ENCODE measurements at regions not wholly inside any gene's neighbourhood (a gene's known extent, or its start where the extent isn't known, plus 50 kb on each side); places are given as distances from the start of the nearest gene placed in this dataset.

- TF ChIP-seq, protein P1, sequence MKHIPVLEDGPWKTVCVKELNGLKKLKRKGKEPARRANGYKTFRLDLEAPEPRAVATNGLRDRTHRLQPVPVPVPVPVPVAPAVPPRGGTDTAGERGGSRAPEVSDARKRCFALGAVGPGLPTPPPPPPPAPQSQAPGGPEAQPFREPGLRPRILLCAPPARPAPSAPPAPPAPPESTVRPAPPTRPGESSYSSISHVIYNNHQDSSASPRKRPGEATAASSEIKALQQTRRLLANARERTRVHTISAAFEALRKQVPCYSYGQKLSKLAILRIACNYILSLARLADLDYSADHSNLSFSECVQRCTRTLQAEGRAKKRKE (CRISPR knock-in tag; IDR thresholded peaks at IDR 0.05; ENCODE audit: low read depth): no peak
Measured at GRCh38 chr7:25750744-25751508, 401.1 kb upstream of the NFE2L3 start (continued).

GRCh38 chr7:25752154-25752553, 399.8 kb upstream of the NFE2L3 start:
- POLR2A ChIA-PET: no interaction called here
- 48% methylated on average over 5 of the region's 5 CpGs for WGBS (ENCODE audit: missing lambda C conversion rate)
- DNase-seq (ENCODE audit: low read depth in 1 of 2, low spot score in 1 of 2): no peak
- CTCF ChIA-PET: no interaction called here
- Histone ChIP-seq H3K9me3 (no peaks in the 10 kb centered on the region), H3K4me1 (no peaks in the 10 kb centered on the region), H3K27ac (no peak overlapping the region), H3K4me3 (no peak overlapping the region), H3K4me2 (no peak overlapping the region)
- no peak for TF ChIP-seq CBX8 (IDR thresholded peaks at IDR 0.05)
- no peak for TF ChIP-seq MAFK (IDR thresholded peaks at IDR 0.05; ENCODE audit: partially characterized antibody)
- no peak for ATAC-seq
- no peak for FAIRE-seq

GRCh38 chr7:25752967-25753791, 398.8 kb upstream of the NFE2L3 start:
- no peak for FAIRE-seq
- DNase-seq (ENCODE audit: low read depth in 1 of 2, low spot score in 1 of 2): no peak
- Histone ChIP-seq H3K4me3 (no peak overlapping the region), H3K9me3 (no peaks in the 10 kb centered on the region), H3K27ac (no peak overlapping the region), H3K4me1 (no peaks in the 10 kb centered on the region), H3K4me2 (no peak overlapping the region)
- POLR2A ChIA-PET: no interaction called here
- WGBS (ENCODE audit: missing lambda C conversion rate): 52% methylated on average over 15 of the region's 16 CpGs
- no peak for ATAC-seq
- CTCF ChIA-PET: no interaction called here
- TF ChIP-seq HMGXB4 (CRISPR knock-in tag; IDR thresholded peaks at IDR 0.05; ENCODE audit: borderline replicate concordance): no peak
- TF ChIP-seq, protein P2, sequence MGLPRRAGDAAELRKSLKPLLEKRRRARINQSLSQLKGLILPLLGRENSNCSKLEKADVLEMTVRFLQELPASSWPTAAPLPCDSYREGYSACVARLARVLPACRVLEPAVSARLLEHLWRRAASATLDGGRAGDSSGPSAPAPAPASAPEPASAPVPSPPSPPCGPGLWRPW (IDR thresholded peaks at IDR 0.05): no peak
- TF ChIP-seq ZC3H11A (IDR thresholded peaks at IDR 0.05): no peak
- TF ChIP-seq CBX2 (IDR thresholded peaks at IDR 0.05; ENCODE audit: borderline replicate concordance, low read depth): no peak
- no peak for TF ChIP-seq FOSB (CRISPR knock-in tag; IDR thresholded peaks at IDR 0.05)
- no peak for TF ChIP-seq NPAS2 (CRISPR knock-in tag; IDR thresholded peaks at IDR 0.05; ENCODE audit: borderline replicate concordance)
- TF ChIP-seq MAX (IDR thresholded peaks at IDR 0.05): no peak
- TF ChIP-seq CEBPB (IDR thresholded peaks at IDR 0.05): no peak
- TF ChIP-seq ESRRA (IDR thresholded peaks at IDR 0.05; ENCODE audit: borderline replicate concordance, low read length): no peak
- TF ChIP-seq FOSL2 (IDR thresholded peaks at IDR 0.05): no peak
- no peak for TF ChIP-seq FOSL2 (CRISPR knock-in tag; IDR thresholded peaks at IDR 0.05)
- no peak for TF ChIP-seq NFE2L2 (conservative IDR thresholded peaks at IDR 0.05; ENCODE audit: low read length)

GRCh38 chr7:25753837-25754236, 398.2 kb upstream of the NFE2L3 start:
- FAIRE-seq: no peak

More at GRCh38 chr7:25753837-25754236, 398.2 kb upstream of the NFE2L3 start:
- H3K4me2 ChIP-seq: no peak overlapping the region
- no peak overlapping the region for H3K4me3 ChIP-seq
- H3K4me1 ChIP-seq: no peaks in the 10 kb centered on the region
- no peak overlapping the region for H3K27ac ChIP-seq
- no peak for ATAC-seq
- POLR2A ChIA-PET: no interaction called here
- no peak for DNase-seq (ENCODE audit: low read depth in 1 of 2, low spot score in 1 of 2)
- 54% methylated on average over 10 of the region's 10 CpGs for whole genome bisulfite sequencing (ENCODE audit: missing lambda C conversion rate)
- no peaks in the 10 kb centered on the region for H3K9me3 ChIP-seq
- CTCF ChIA-PET: no interaction called here
- TF ChIP-seq EP300 (IDR thresholded peaks at IDR 0.05) (no peak), CTCF (IDR thresholded peaks at IDR 0.05) (no peak), JUN (IDR thresholded peaks at IDR 0.05) (no peak), JUNB (IDR thresholded peaks at IDR 0.05) (no peak), GATA3 (IDR thresholded peaks at IDR 0.05; ENCODE audit: borderline replicate concordance) (no peak), KDM5A (IDR thresholded peaks at IDR 0.05) (no peak), RARB (CRISPR knock-in tag; IDR thresholded peaks at IDR 0.05) (no peak)

Data from A549 (cell line).